HL-60 (cell line): ENCODE measurements at regions not wholly inside any gene's neighbourhood (a gene's known extent, or its start where the extent isn't known, plus 50 kb on each side); places are given as distances from the start of the nearest gene placed in this dataset.

Source experiments
- DNase-seq, 2 experiments: peaks; one replicate each; pipeline ENCODE4 v3.0.0-alpha.2; 2010 to 2020; ENCODE audit warnings: low read depth in 1 of 2, low spot score in 1 of 2
- H3K27ac ChIP-seq: fragments of 250-450 bp; sonication (Bioruptor Pico); replicated peaks from 2 replicates; pipeline ENCODE4 v1.5.1; 2020; ENCODE audit warnings: mild to moderate bottlenecking, moderate library complexity
- H3K27me3 ChIP-seq: fragments of 250-450 bp; sonication (Bioruptor Pico); 2 replicates; pipeline ENCODE4 v1.5.1; 2021; ENCODE audit warnings: mild to moderate bottlenecking, moderate library complexity; ENCODE audit not compliant: insufficient read depth, poor library complexity, severe bottlenecking
- H3K4me3 ChIP-seq: replicated peaks from 2 replicates; pipeline ENCODE4 v1.5.1; 2011; ENCODE audit warnings: mild to moderate bottlenecking, control low read depth, low read length; ENCODE audit not compliant: insufficient read depth
- GABPA ChIP-seq: IDR thresholded peaks from 2 replicates; pipeline ENCODE4 v1.6.1; 2012; ENCODE audit warnings: low read depth
- POLR2AphosphoS5 ChIP-seq: IDR thresholded peaks from 2 replicates; pipeline ENCODE4 v1.6.1; 2012; ENCODE audit warnings: low read depth
- SPI1 ChIP-seq: IDR thresholded peaks from 2 replicates; pipeline ENCODE4 v1.6.1; 2012; ENCODE audit warnings: low read depth, mild to moderate bottlenecking, borderline replicate concordance
- TF ChIP-seq, protein P1 (sequence below): IDR thresholded peaks from one replicate; pipeline ENCODE4 v1.5.1; 2011; ENCODE audit warnings: low read length, control low read depth, inconsistent platforms; ENCODE audit not compliant: insufficient read depth
- TF ChIP-seq, protein P2 (sequence below): IDR thresholded peaks from 2 replicates; pipeline ENCODE4 v1.6.1; 2012; ENCODE audit warnings: low read depth; ENCODE audit not compliant: insufficient replicate concordance

- no peaks in the 10 kb centered on the region for H3K27me3 ChIP-seq
- no peak overlapping the region for H3K27ac ChIP-seq
- TF ChIP-seq POLR2AphosphoS5 = no peak
- TF ChIP-seq, protein P1, sequence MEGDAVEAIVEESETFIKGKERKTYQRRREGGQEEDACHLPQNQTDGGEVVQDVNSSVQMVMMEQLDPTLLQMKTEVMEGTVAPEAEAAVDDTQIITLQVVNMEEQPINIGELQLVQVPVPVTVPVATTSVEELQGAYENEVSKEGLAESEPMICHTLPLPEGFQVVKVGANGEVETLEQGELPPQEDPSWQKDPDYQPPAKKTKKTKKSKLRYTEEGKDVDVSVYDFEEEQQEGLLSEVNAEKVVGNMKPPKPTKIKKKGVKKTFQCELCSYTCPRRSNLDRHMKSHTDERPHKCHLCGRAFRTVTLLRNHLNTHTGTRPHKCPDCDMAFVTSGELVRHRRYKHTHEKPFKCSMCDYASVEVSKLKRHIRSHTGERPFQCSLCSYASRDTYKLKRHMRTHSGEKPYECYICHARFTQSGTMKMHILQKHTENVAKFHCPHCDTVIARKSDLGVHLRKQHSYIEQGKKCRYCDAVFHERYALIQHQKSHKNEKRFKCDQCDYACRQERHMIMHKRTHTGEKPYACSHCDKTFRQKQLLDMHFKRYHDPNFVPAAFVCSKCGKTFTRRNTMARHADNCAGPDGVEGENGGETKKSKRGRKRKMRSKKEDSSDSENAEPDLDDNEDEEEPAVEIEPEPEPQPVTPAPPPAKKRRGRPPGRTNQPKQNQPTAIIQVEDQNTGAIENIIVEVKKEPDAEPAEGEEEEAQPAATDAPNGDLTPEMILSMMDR = no peak
- TF ChIP-seq GABPA = no peak
- TF ChIP-seq, protein P2, sequence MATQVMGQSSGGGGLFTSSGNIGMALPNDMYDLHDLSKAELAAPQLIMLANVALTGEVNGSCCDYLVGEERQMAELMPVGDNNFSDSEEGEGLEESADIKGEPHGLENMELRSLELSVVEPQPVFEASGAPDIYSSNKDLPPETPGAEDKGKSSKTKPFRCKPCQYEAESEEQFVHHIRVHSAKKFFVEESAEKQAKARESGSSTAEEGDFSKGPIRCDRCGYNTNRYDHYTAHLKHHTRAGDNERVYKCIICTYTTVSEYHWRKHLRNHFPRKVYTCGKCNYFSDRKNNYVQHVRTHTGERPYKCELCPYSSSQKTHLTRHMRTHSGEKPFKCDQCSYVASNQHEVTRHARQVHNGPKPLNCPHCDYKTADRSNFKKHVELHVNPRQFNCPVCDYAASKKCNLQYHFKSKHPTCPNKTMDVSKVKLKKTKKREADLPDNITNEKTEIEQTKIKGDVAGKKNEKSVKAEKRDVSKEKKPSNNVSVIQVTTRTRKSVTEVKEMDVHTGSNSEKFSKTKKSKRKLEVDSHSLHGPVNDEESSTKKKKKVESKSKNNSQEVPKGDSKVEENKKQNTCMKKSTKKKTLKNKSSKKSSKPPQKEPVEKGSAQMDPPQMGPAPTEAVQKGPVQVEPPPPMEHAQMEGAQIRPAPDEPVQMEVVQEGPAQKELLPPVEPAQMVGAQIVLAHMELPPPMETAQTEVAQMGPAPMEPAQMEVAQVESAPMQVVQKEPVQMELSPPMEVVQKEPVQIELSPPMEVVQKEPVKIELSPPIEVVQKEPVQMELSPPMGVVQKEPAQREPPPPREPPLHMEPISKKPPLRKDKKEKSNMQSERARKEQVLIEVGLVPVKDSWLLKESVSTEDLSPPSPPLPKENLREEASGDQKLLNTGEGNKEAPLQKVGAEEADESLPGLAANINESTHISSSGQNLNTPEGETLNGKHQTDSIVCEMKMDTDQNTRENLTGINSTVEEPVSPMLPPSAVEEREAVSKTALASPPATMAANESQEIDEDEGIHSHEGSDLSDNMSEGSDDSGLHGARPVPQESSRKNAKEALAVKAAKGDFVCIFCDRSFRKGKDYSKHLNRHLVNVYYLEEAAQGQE = no peak
- TF ChIP-seq SPI1 = no peak
- no peak overlapping the region for H3K4me3 ChIP-seq
- no peak for DNase-seq
Measured at GRCh38 chr15:59936741-59937140, 67.4 kb upstream of the FOXB1 start.

- TF ChIP-seq POLR2AphosphoS5 (no peak), GABPA (no peak), SPI1 (no peak)
- TF ChIP-seq, protein P2 = no peak
- TF ChIP-seq, protein P1 = no peak
- DNase-seq = no peak
- Histone ChIP-seq H3K4me3 (no peak overlapping the region), H3K27me3 (no peaks in the 10 kb centered on the region), H3K27ac (no peak overlapping the region)
Measured at GRCh38 chr15:59933607-59934006, 70.5 kb upstream of the FOXB1 start.

GRCh38 chr15:59931646-59932261, 72.4 kb upstream of the FOXB1 start:
- no peak overlapping the region for H3K4me3 ChIP-seq
- TF ChIP-seq POLR2AphosphoS5 = no peak
- TF ChIP-seq, protein P1 = no peak
- TF ChIP-seq, protein P2 = no peak
- DNase-seq = no peak
- no peak overlapping the region for H3K27ac ChIP-seq
- no peaks in the 10 kb centered on the region for H3K27me3 ChIP-seq
